Glomerular endothelial cell (primary cell): ENCODE measurements at regions not wholly inside any gene's neighbourhood (a gene's known extent, or its start where the extent isn't known, plus 50 kb on each side); places are given as distances from the start of the nearest gene placed in this dataset.

Experiments used
- DNase-seq: peaks from one replicate; pipeline ENCODE4 v3.0.0-alpha.2; 2011; ENCODE audit warnings: low read depth, low spot score; ENCODE audit errors: extremely low read depth

GRCh38 chr9:73020877-73021276 lies 68.0 kb upstream of the ALDH1A1 start:
- no peak for DNase-seq

GRCh38 chr9:73014011-73014410 lies 61.2 kb upstream of the ALDH1A1 start:
- DNase-seq, result no peak

GRCh38 chr9:73011956-73012355 lies 59.1 kb upstream of the ALDH1A1 start:
- no peak for DNase-seq

- no peak for DNase-seq
These were observed 58.4 kb upstream of the ALDH1A1 start for GRCh38 chr9:73011181-73011750.

GRCh38 chr9:73009649-73010288 lies 56.9 kb upstream of the ALDH1A1 start:
- DNase-seq, result no peak

GRCh38 chr9:73007966-73008672 lies 55.3 kb upstream of the ALDH1A1 start:
- DNase-seq, result no peak

- no peak for DNase-seq
These were observed 54.1 kb upstream of the ALDH1A1 start for GRCh38 chr9:73006986-73007385.
